SH-SY5Y (cell line): ENCODE measurements at regions not wholly inside any gene's neighbourhood (a gene's known extent, or its start where the extent isn't known, plus 50 kb on each side); places are given as distances from the start of the nearest gene placed in this dataset.

ENCODE experiments used
- GATA2 ChIP-seq: IDR thresholded peaks from 2 replicates; pipeline ENCODE4 v1.6.1; 2011; ENCODE audit warnings: mild to moderate bottlenecking, low read depth, low read length
- GATA3 ChIP-seq: IDR thresholded peaks from 2 replicates; pipeline ENCODE4 v1.6.1; 2011; ENCODE audit warnings: low read depth, mild to moderate bottlenecking, low read length, moderate library complexity

- TF ChIP-seq GATA2 (no peak), GATA3 (no peak)
Observed at GRCh38 chr2:122652670-122653069, 897.2 kb downstream of the TSN start.
